CD14-positive monocyte (primary cell): ENCODE measurements at regions not wholly inside any gene's neighbourhood (a gene's known extent, or its start where the extent isn't known, plus 50 kb on each side); places are given as distances from the start of the nearest gene placed in this dataset.

Experiments used
- DNase-seq, 3 donors: peaks; one replicate each; pipeline ENCODE4 v3.0.0-alpha.2; 2011 to 2022
- H2AFZ ChIP-seq: 2 replicates; pipeline ENCODE4 v1.6.0; 2012; ENCODE audit warnings: mild to moderate bottlenecking, low read depth, low read length, inconsistent platforms; ENCODE audit not compliant: insufficient read depth, poor library complexity, severe bottlenecking
- H3K27ac ChIP-seq, 2 donors: 1 replicate in 1 of 2; 2 replicates in 1 of 2; pipeline ENCODE4 v1.5.1; 2012 to 2013; ENCODE audit warnings: low read length in 2 of 2, control low read depth in 1 of 2, inconsistent platforms in 1 of 2, low read depth in 1 of 2, mild to moderate bottlenecking in 1 of 2
- H3K27me3 ChIP-seq, 2 donors: one replicate each; pipeline versions ENCODE4 v1.6.0 to v1.6.1; 2011 to 2013; ENCODE audit warnings: low read length in 2 of 2; ENCODE audit not compliant: control insufficient read depth in 2 of 2, insufficient read depth in 2 of 2
- H3K36me3 ChIP-seq, 2 donors: replicated peaks in 1 of 2; 1 replicate in 1 of 2; 2 replicates in 1 of 2; pipeline versions ENCODE4 v1.5.1 to v1.6.1; 2012 to 2013; ENCODE audit warnings: low read length in 2 of 2, control low read depth in 1 of 2, inconsistent platforms in 1 of 2, mild to moderate bottlenecking in 1 of 2; ENCODE audit not compliant: insufficient read depth in 2 of 2, control insufficient read depth in 1 of 2
- H3K4me1 ChIP-seq, 2 donors: 1 replicate in 1 of 2; 2 replicates in 1 of 2; pipeline versions ENCODE4 v1.5.1 to v1.6.1; 2012 to 2013; ENCODE audit warnings: low read length in 2 of 2, control low read depth in 1 of 2, inconsistent platforms in 1 of 2, mild to moderate bottlenecking in 1 of 2, moderate library complexity in 1 of 2; ENCODE audit not compliant: insufficient read depth in 2 of 2, control insufficient read depth in 1 of 2
- H3K4me2 ChIP-seq: replicated peaks from 2 replicates; pipeline ENCODE3; 2012; ENCODE audit warnings: low read length, moderate library complexity, mild to moderate bottlenecking; ENCODE audit not compliant: poor library complexity, severe bottlenecking; ENCODE audit errors: extremely low read depth
- H3K4me3 ChIP-seq, 3 experiments: fragments of 200-600 bp in 1 of 3; sonication (generic) in 1 of 3; replicated peaks in 1 of 3; 1 replicate in 2 of 3; 2 replicates in 1 of 3; pipeline ENCODE4 v1.5.1; 2011 to 2013; ENCODE audit warnings: low read length in 3 of 3, mild to moderate bottlenecking in 3 of 3, control low read depth in 2 of 3, low read depth in 2 of 3, inconsistent platforms in 1 of 3, moderate library complexity in 1 of 3
- H3K79me2 ChIP-seq: 2 replicates; pipeline ENCODE4 v1.6.0; 2012; ENCODE audit warnings: mild to moderate bottlenecking, control low read depth, inconsistent platforms, low read length, moderate library complexity; ENCODE audit not compliant: insufficient read depth
- H3K9ac ChIP-seq: 2 replicates; pipeline ENCODE4 v1.6.0; 2017; ENCODE audit warnings: low read length, mild to moderate bottlenecking; ENCODE audit not compliant: insufficient read depth, poor library complexity, severe bottlenecking
- H3K9me3 ChIP-seq, 2 donors: replicated peaks in 1 of 2; 1 replicate in 1 of 2; 2 replicates in 1 of 2; pipeline versions ENCODE4 v1.5.1 to v1.6.1; 2012 to 2013; ENCODE audit warnings: low read length in 2 of 2, control low read depth in 1 of 2; ENCODE audit not compliant: control insufficient read depth in 1 of 2, insufficient read depth in 1 of 2
- H4K20me1 ChIP-seq: 2 replicates; pipeline ENCODE4 v1.6.0; 2012; ENCODE audit warnings: mild to moderate bottlenecking, low read length, control low read depth, moderate library complexity; ENCODE audit not compliant: insufficient read depth
- H3K27ac Mint-ChIP-seq, 7 donors: one replicate each; pipeline ENCODE4 v1.8.0; 2020; ENCODE audit warnings: mild to moderate bottlenecking in 7 of 7, mixed read lengths in 7 of 7, moderate library complexity in 6 of 7, inconsistent platforms in 2 of 7
- H3K27me3 Mint-ChIP-seq, 3 donors: one replicate each; pipeline ENCODE4 v1.8.0; 2021 to 2022; ENCODE audit warnings: low read depth in 3 of 3, mild to moderate bottlenecking in 3 of 3, mixed read lengths in 3 of 3, moderate library complexity in 3 of 3, inconsistent platforms in 1 of 3
- H3K36me3 Mint-ChIP-seq, 2 donors: one replicate each; pipeline ENCODE4 v1.8.0; 2020; ENCODE audit warnings: mixed read lengths in 2 of 2, inconsistent platforms in 1 of 2, mild to moderate bottlenecking in 1 of 2
- H3K4me1 Mint-ChIP-seq: one replicate; pipeline ENCODE4 v1.8.0; 2020; ENCODE audit warnings: mild to moderate bottlenecking, mixed read lengths
- H3K4me3 Mint-ChIP-seq, 2 donors: one replicate each; pipeline ENCODE4 v1.8.0; 2020; ENCODE audit warnings: mild to moderate bottlenecking in 2 of 2, mixed read lengths in 2 of 2, moderate library complexity in 1 of 2
- H3K9me3 Mint-ChIP-seq, 7 donors: one replicate each; pipeline ENCODE4 v1.8.0; 2020 to 2022; ENCODE audit warnings: mixed read lengths in 7 of 7, mild to moderate bottlenecking in 6 of 7, moderate library complexity in 6 of 7, inconsistent platforms in 2 of 7
- CTCF ChIP-seq: fragments of 200-600 bp; IDR thresholded peaks from one replicate; pipeline ENCODE4 v1.8.0; 2022; ENCODE audit warnings: antibody characterized with exemption, mild to moderate bottlenecking
- WGBS: methylation state at CpG from one replicate; pipeline ENCODE4 v1.1.5; 2013; ENCODE audit warnings: missing lambda C conversion rate; ENCODE audit not compliant: insufficient coverage; 5-methylcytosine and 5-hydroxymethylcytosine counted together
- intact Hi-C, 2 donors: fragments of 100-400 bp; cut with micrococcal nuclease; formaldehyde crosslinking; loops; one replicate each; pipeline versions ENCODE4 v1.15.0 to v1.15.1; 2023

DNA sequence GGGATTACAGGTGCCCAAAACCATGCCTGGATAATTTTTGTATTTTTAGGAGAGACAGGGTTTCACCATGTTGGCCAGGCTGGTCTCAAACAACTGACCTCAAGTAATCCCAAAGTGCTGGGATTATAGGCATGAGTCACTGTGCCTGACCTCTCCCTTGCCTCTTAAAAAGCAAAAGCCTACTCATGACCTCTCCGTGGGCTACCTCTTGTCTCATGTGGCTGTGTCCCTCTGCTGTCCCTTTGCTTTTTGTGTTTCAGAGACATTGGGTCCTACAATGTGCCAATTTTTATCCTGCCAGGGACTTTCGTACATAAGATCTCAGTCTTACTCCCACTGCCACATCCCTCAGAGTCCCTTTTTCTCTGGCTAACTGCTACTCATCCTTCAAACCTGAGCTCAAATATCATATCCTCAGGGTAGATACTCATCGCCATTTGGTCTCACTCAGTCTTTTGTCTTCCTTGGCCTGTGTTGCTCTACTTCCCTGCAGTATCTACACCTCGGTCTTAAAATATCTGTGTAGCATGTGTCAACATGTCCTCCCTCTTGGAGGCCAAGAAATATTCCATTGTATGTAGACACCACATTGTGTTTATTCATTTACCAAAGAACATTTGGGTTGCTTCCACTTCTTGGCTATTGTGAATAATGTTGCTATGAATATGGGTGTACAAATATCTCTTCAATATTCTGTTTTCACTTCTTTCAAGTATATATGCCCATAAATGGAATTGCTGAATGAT is 465.0 kb upstream of the KLF6 start:
- Histone ChIP-seq H3K4me1 (no peaks in the 10 kb centered on the region), H3K27ac (no peak overlapping the region), H3K79me2 (no peaks in the 10 kb centered on the region), H3K9me3 (peaks cover 0 to 7% of the 10 kb centered on the region in 2 donors), H3K4me3 (no peak overlapping the region), H3K36me3 (no peaks in the 10 kb centered on the region), H3K27me3 (no peaks in the 10 kb centered on the region), H4K20me1 (no peaks in the 10 kb centered on the region), H3K9ac (no peak overlapping the region), H2AFZ (no peak overlapping the region), H3K4me2 (no peak overlapping the region)
- intact Hi-C loops: no loop called here
- Mint-ChIP-seq H3K4me1 (peaks cover 2% of the 10 kb centered on the region), H3K27me3 (peaks cover 0 to 6% (median 2%) of the 10 kb centered on the region in 3 donors), H3K27ac (peak overlapping the region in 1 of 7 donors; percentile 21), H3K9me3 (peaks cover 0 to 10% (median 6%) of the 10 kb centered on the region in 7 donors), H3K4me3 (no peak overlapping the region), H3K36me3 (no peaks in the 10 kb centered on the region)
- no peak for TF ChIP-seq CTCF
- 95% methylated on average over 3 of the region's 4 CpGs for WGBS
- DNase-seq: no peak

- Histone ChIP-seq H3K36me3 (no peaks in the 10 kb centered on the region), H3K4me1 (no peaks in the 10 kb centered on the region), H2AFZ (no peak overlapping the region), H4K20me1 (no peaks in the 10 kb centered on the region), H3K4me3 (no peak overlapping the region), H3K27me3 (no peaks in the 10 kb centered on the region), H3K9ac (no peak overlapping the region), H3K27ac (no peak overlapping the region), H3K4me2 (no peak overlapping the region), H3K9me3 (no peaks in the 10 kb centered on the region), H3K79me2 (no peaks in the 10 kb centered on the region)
- no peak overlapping the region for H3K27ac Mint-ChIP-seq
- no peak overlapping the region for H3K4me3 Mint-ChIP-seq
- intact Hi-C loops: no loop called here
- H3K27me3 Mint-ChIP-seq: peaks cover 0 to 6% (median 2%) of the 10 kb centered on the region in 3 donors
- TF ChIP-seq CTCF: no peak
- no peak for DNase-seq
- H3K4me1 Mint-ChIP-seq: peaks cover 2% of the 10 kb centered on the region
- H3K9me3 Mint-ChIP-seq: peaks cover 0 to 2% (median 0%) of the 10 kb centered on the region in 7 donors
- no peaks in the 10 kb centered on the region for H3K36me3 Mint-ChIP-seq
- 100% methylated on average over 3 of the region's 5 CpGs for WGBS
These were observed 462.4 kb upstream of the KLF6 start for GRCh38 chr10:4247379-4247778.
